Esophagus squamous epithelium (tissue), 4 donors: ENCODE measurements at regions not wholly inside any gene's neighbourhood (a gene's known extent, or its start where the extent isn't known, plus 50 kb on each side); places are given as distances from the start of the nearest gene placed in this dataset.

Experiments used
- CTCF ChIP-seq, 6 experiments: fragments of 450-650 bp in 4 of 6; fragments of 200-600 bp in 2 of 6; sonication (generic) in 2 of 6; IDR thresholded peaks; one replicate each; pipeline ENCODE4 v1.5.1; 2016 to 2019; ENCODE audit warnings: antibody characterized with exemption in 6 of 6, mild to moderate bottlenecking in 4 of 6, moderate library complexity in 4 of 6
- POLR2A ChIP-seq, 4 donors: fragments of 450-650 bp; IDR thresholded peaks; one replicate each; pipeline ENCODE4 v1.6.1; 2017; ENCODE audit warnings: antibody characterized with exemption in 4 of 4, mild to moderate bottlenecking in 4 of 4, moderate library complexity in 3 of 4

- TF ChIP-seq CTCF (IDR thresholded peaks at IDR 0.05) = no peak
- no peak for TF ChIP-seq POLR2A (IDR thresholded peaks at IDR 0.05)
These were observed 58.2 kb upstream of the RPS23 start for GRCh38 chr5:82336226-82336958.
